GM12874 (cell line): ENCODE measurements at regions not wholly inside any gene's neighbourhood (a gene's known extent, or its start where the extent isn't known, plus 50 kb on each side); places are given as distances from the start of the nearest gene placed in this dataset.

Source experiments
- TF ChIP-seq, protein P1 (sequence below): IDR thresholded peaks from 2 replicates; pipeline ENCODE4 v1.5.1; 2011; ENCODE audit warnings: low read depth, mild to moderate bottlenecking, control low read depth, low read length, moderate library complexity; ENCODE audit not compliant: insufficient read depth

DNA sequence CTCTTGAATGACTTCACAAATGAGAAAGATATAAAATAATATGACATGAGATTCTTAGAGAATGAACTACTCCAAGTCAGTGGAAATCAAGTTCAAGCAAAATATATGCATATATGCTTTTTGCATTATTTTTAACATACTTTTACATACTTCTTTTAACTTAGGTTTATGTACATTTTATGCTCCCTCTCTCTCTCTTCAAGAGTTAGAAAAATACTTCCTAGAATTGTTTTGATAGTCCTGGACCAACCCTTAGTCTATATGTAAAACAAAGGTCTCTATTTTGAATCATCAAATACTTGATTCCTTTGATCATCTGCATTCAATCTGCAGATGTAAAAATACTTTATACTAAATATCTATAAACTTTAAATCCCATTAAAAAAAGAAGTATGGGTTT lies 187.8 kb downstream of the DEPDC1B start:
- TF ChIP-seq, protein P1, sequence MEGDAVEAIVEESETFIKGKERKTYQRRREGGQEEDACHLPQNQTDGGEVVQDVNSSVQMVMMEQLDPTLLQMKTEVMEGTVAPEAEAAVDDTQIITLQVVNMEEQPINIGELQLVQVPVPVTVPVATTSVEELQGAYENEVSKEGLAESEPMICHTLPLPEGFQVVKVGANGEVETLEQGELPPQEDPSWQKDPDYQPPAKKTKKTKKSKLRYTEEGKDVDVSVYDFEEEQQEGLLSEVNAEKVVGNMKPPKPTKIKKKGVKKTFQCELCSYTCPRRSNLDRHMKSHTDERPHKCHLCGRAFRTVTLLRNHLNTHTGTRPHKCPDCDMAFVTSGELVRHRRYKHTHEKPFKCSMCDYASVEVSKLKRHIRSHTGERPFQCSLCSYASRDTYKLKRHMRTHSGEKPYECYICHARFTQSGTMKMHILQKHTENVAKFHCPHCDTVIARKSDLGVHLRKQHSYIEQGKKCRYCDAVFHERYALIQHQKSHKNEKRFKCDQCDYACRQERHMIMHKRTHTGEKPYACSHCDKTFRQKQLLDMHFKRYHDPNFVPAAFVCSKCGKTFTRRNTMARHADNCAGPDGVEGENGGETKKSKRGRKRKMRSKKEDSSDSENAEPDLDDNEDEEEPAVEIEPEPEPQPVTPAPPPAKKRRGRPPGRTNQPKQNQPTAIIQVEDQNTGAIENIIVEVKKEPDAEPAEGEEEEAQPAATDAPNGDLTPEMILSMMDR: no peak

DNA sequence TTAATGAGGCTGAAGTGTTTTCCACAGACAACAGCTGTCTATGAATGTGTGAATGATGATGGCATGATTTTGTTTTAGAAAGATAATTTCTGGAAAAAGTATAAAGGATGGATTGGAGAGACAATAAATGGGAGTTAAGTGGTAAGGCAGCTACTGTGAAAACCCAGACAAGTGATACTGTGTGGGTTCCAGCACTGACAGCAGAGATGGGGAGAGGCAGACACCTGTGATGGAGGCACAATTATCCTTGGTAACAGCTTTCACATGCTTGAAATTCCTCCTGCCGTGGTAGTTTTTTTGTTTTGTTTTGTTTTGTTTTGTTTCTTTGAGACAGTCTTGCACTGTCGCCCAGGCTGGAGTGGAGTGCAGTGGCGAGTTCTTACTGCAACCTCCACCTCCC lies 189.3 kb downstream of the DEPDC1B start:
- TF ChIP-seq, protein P1: no peak

DNA sequence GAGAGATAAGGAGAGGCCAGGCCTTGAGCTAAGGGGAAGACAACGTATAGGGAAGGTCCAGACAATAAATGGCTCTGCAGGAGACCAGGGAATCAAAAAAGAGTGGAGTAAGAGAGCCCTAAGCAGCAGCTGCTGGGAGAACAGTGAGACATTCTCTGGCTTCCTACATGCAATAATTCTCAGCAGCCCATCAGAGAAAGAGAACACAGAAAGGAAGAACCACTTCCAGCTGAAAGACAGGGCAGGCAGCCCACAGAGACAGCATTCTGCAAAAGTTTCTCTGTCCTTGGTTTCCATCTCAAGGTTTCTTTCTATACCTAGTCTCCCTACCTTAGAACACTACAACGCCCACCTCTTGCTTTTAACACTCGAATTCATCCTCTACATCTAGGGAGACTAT lies 189.9 kb downstream of the DEPDC1B start:
- TF ChIP-seq, protein P1: no peak

DNA sequence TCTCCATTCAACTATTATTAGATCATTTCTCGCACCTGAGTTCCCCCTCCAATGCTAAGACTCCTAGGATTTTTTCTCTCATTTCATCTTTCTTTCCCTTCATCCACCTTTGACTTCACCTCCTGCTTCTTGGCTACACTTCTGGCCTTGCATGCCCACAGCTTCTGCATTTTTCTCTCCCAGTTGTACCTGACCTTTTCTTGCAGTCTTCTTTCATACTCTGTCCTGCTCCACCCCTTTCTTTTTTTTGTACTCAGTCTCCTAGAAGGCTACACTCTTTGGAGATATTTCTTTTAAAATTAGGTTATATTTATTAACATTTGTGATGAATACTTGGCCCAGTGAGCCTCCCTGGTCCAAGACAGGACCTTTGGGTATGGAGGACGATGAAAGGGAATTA lies 190.4 kb downstream of the DEPDC1B start:
- TF ChIP-seq, protein P1: no peak

DNA sequence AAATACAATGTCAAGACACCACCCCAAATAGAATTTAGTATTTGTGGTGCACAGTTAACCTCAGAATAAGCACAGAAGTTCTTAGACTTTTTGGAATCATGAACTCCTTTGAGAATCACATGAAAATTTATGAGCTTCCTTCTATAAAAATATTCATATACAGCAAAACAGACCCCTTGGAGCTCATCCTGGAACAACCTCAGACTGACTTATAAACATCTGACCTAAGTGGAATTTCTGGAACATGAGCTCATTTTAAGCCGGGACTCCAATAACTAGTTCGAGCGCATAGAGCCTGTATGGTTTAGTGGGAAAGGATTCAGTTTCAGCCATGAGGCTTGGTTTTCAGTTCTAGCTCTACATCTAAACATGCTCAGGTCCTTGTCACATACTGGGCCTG lies 192.3 kb downstream of the DEPDC1B start:
- TF ChIP-seq, protein P1: no peak

DNA sequence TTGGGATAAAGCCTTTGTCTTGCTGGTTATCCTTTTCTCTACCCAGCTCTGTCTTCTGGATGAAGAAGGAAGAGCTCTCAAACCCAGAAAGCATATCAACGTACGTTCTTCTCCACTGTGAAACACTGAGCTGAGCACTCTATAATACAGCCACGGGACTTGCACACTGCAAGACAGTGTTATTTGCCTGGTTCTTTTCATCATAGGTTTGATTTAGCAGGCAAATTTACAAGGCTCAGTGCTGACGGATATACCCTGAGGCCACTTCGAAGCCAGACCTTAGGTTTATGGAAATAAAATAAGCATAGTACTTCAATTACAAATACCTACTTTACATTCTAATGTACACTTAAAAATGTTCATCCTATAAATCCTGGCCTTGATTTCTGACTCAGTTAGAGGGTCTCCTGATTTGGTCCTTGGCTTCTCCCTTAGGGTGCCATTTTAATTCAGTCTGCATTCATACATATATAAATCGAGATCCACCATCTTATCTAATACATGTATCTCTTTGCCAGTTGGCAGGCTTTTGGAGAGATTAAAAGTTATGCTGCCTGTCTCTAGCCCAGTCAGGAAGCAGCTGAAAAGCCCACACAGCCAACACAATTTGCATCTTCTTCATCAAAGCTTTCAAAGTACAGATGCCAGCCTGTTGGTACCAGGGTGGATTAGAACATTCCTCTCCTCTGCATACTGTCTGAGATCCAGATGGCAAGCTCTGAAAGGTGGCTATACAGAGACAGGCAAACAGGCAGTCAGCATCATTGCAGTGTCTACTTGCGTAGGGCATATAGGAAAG lies 194.4 kb downstream of the DEPDC1B start:
- TF ChIP-seq, protein P1: no peak

DNA sequence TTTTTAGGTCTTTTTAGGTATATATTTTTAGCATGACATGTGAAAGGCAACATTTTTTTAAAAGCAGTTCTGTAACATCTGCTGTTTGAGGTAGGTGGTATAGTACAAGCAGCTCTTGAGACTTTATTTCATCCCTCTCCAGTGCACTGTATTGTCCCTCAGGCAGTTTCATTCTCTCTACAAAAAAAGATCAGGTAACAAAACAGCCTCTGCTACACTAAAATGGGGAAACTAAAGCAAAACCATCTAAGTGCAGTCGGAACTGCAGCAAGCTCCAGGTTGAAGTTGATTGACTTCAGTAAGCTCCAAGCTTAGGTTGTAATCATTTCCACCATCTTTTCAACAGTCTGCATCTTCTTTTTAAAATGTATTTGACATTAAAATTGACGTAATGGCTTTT lies 195.6 kb downstream of the DEPDC1B start:
- TF ChIP-seq, protein P1: no peak
